ENCODE measurements at regions not wholly inside any gene's neighbourhood (a gene's known extent, or its start where the extent isn't known, plus 50 kb on each side); places are given as distances from the start of the nearest gene placed in this dataset.

DNA sequence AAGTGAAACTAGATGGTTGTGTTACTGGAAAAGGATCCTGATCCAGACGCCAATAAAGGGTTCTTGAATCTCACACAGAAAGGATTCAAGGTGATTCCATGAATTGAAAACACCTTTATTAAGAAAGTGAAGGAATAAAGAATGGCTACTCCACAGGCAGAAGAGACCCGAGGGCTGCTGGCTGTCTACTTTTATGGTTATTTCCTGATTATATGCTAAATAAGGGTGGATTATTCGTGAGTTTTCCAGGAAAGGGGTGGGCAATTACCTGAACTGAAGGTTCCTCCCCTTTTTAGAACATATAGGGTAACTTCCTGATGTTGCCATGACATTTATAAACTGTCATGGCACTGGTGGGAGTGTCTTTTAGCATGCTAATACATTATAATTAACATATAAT is 50.9 kb upstream of the WARS2 start:
- WGBS, 2 donors (ENCODE audit: low coverage in 1 of 2) = 91 to 95% methylated on average over 3 of the region's 3 CpGs
- peaks cover 0 to 6% (median 0%) of the 10 kb centered on the region in 3 donors for H3K9me3 ChIP-seq
- no peaks in the 10 kb centered on the region for H3K4me1 ChIP-seq
- TF ChIP-seq POLR2A (IDR thresholded peaks at IDR 0.05) (no peak), EP300 (IDR thresholded peaks at IDR 0.05) (no peak), POLR2AphosphoS5 (IDR thresholded peaks at IDR 0.05) (no peak)
- TF ChIP-seq, protein P1, sequence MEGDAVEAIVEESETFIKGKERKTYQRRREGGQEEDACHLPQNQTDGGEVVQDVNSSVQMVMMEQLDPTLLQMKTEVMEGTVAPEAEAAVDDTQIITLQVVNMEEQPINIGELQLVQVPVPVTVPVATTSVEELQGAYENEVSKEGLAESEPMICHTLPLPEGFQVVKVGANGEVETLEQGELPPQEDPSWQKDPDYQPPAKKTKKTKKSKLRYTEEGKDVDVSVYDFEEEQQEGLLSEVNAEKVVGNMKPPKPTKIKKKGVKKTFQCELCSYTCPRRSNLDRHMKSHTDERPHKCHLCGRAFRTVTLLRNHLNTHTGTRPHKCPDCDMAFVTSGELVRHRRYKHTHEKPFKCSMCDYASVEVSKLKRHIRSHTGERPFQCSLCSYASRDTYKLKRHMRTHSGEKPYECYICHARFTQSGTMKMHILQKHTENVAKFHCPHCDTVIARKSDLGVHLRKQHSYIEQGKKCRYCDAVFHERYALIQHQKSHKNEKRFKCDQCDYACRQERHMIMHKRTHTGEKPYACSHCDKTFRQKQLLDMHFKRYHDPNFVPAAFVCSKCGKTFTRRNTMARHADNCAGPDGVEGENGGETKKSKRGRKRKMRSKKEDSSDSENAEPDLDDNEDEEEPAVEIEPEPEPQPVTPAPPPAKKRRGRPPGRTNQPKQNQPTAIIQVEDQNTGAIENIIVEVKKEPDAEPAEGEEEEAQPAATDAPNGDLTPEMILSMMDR (IDR thresholded peaks at IDR 0.05) = no peak
- no peak overlapping the region for H3K4me3 ChIP-seq
- no peaks in the 10 kb centered on the region for H3K27me3 ChIP-seq
- H3K36me3 ChIP-seq = peaks cover 0 to 9% of the 10 kb centered on the region in 2 donors
- H3K27ac ChIP-seq = no peak overlapping the region
- ATAC-seq = no peak

- no peaks in the 10 kb centered on the region for H3K4me1 ChIP-seq
- 88% methylated on average over 2 of the region's 2 CpGs for WGBS, 2 donors (ENCODE audit: low coverage in 1 of 2)
- H3K27ac ChIP-seq = no peak overlapping the region
- no peaks in the 10 kb centered on the region for H3K27me3 ChIP-seq
- H3K4me3 ChIP-seq = no peak overlapping the region
- ATAC-seq = no peak
- TF ChIP-seq POLR2AphosphoS5 (IDR thresholded peaks at IDR 0.05) (no peak), EP300 (IDR thresholded peaks at IDR 0.05) (no peak), POLR2A (IDR thresholded peaks at IDR 0.05) (no peak)
- TF ChIP-seq, protein P1 (IDR thresholded peaks at IDR 0.05) = no peak
- peaks cover 0 to 7% of the 10 kb centered on the region in 2 donors for H3K36me3 ChIP-seq
- peaks cover 0 to 2% (median 0%) of the 10 kb centered on the region in 3 donors for H3K9me3 ChIP-seq
Observed at GRCh38 chr1:119204197-119204960, 63.9 kb upstream of the WARS2 start.

DNA sequence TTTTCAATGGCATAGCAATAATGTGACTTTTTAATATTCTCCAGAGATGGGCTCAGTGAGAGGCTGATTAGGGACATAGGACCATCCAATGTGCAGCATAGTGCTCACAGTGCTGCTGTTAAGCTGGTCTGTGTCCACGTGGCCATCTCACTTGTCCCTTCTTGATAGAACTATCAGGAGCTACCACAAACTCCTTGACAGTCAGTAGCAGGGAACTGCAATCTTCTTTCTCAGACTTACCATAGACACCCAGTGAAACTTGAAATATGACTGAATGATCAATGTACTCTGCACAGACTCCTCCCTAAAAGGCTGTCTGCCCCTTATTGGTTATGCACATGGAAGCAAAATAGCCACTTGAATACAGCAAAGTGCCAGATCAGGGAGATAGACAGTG is 64.5 kb upstream of the WARS2 start:
- no peak for ATAC-seq
- Histone ChIP-seq H3K27me3 (no peaks in the 10 kb centered on the region), H3K9me3 (no peaks in the 10 kb centered on the region), H3K4me3 (no peak overlapping the region), H3K4me1 (no peaks in the 10 kb centered on the region), H3K36me3 (peaks cover 0 to 7% of the 10 kb centered on the region in 2 donors), H3K27ac (no peak overlapping the region)
- WGBS, 2 donors (ENCODE audit: low coverage in 1 of 2) = 80 to 83% methylated on average over 1 of the region's 1 CpG
- no peak for TF ChIP-seq POLR2A (IDR thresholded peaks at IDR 0.05)
- no peak for TF ChIP-seq EP300 (IDR thresholded peaks at IDR 0.05)
- TF ChIP-seq, protein P1 (IDR thresholded peaks at IDR 0.05) = no peak
- no peak for TF ChIP-seq POLR2AphosphoS5 (IDR thresholded peaks at IDR 0.05)

DNA sequence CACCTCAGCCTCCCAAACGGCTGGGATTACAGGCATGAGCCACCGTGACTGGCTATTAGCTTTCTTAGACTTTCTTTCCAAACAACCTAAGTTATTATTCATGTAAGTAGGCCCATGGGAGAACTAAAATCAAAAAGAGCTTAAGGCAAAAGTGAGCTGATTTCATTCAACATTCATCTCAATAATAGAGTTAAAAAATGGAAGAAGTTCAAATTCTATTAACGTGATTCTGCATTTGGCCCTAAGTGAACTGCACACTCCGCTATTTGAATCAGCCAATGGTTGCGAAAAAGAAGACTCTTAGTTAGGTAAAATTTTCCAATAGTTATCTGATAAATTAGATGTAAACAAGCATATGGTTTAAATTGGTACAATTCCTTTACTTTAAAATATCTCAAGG is 68.6 kb upstream of the WARS2 start:
- Histone ChIP-seq H3K4me1 (no peaks in the 10 kb centered on the region), H3K4me3 (no peak overlapping the region), H3K36me3 (peaks cover 0 to 11% of the 10 kb centered on the region in 2 donors), H3K9me3 (no peaks in the 10 kb centered on the region), H3K27me3 (no peaks in the 10 kb centered on the region), H3K27ac (no peak overlapping the region)
- ATAC-seq = no peak
- 66 to 70% methylated on average over 5 of the region's 5 CpGs for WGBS, 2 donors (ENCODE audit: low coverage in 1 of 2)
- TF ChIP-seq POLR2A (IDR thresholded peaks at IDR 0.05) = no peak
- no peak for TF ChIP-seq POLR2AphosphoS5 (IDR thresholded peaks at IDR 0.05)
- TF ChIP-seq, protein P1 (IDR thresholded peaks at IDR 0.05) = no peak
- no peak for TF ChIP-seq EP300 (IDR thresholded peaks at IDR 0.05)

All from gastroesophageal sphincter (tissue), 4 donors.